AG10803 (cell line): ENCODE measurements at regions not wholly inside any gene's neighbourhood (a gene's known extent, or its start where the extent isn't known, plus 50 kb on each side); places are given as distances from the start of the nearest gene placed in this dataset.
"Not testable (repeated sequence)": the region's sequence is repeated elsewhere in the genome, so short reads cannot be mapped to it uniquely, and the experiment has no call there.

ENCODE experiments used
- DNase-seq: peaks from one replicate; pipeline ENCODE4 v3.0.0; 2010; ENCODE audit warnings: low read depth
- H3K4me3 ChIP-seq: 2 replicates; pipeline ENCODE4 v1.5.1; 2011; ENCODE audit warnings: mild to moderate bottlenecking, low read length, control low read depth
- TF ChIP-seq, protein P1 (sequence below): conservative IDR thresholded peaks from 2 replicates; pipeline ENCODE4 v1.5.1; 2011; ENCODE audit warnings: mild to moderate bottlenecking, low read length, control low read depth, inconsistent platforms

DNA sequence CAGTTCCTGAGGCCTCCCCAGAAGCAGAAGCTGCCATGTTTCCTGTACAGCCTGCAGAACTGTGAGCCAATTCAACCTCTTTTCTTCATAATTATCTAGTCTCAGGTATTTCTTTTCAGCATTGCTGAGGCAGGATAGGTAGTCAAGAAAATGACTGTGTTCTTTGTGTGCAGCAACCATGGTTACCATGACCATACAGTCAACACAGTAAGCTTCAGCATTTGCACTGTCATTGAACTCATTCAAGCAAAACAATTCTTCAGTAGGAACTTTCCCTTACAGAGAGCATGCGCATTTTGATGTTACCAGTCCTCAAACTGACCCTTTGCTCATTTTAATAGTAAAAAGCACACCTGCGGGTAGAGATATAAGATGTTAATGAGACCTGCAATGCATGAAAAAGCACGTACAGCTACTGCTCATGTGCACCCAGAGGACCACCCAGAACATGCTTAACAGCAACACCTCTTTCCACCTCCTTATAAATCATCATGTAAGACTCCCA, 180.8 kb downstream of the PRKX start:
- TF ChIP-seq, protein P1, sequence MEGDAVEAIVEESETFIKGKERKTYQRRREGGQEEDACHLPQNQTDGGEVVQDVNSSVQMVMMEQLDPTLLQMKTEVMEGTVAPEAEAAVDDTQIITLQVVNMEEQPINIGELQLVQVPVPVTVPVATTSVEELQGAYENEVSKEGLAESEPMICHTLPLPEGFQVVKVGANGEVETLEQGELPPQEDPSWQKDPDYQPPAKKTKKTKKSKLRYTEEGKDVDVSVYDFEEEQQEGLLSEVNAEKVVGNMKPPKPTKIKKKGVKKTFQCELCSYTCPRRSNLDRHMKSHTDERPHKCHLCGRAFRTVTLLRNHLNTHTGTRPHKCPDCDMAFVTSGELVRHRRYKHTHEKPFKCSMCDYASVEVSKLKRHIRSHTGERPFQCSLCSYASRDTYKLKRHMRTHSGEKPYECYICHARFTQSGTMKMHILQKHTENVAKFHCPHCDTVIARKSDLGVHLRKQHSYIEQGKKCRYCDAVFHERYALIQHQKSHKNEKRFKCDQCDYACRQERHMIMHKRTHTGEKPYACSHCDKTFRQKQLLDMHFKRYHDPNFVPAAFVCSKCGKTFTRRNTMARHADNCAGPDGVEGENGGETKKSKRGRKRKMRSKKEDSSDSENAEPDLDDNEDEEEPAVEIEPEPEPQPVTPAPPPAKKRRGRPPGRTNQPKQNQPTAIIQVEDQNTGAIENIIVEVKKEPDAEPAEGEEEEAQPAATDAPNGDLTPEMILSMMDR, result no peak
- no peak overlapping the region for H3K4me3 ChIP-seq
- no peak for DNase-seq

DNA sequence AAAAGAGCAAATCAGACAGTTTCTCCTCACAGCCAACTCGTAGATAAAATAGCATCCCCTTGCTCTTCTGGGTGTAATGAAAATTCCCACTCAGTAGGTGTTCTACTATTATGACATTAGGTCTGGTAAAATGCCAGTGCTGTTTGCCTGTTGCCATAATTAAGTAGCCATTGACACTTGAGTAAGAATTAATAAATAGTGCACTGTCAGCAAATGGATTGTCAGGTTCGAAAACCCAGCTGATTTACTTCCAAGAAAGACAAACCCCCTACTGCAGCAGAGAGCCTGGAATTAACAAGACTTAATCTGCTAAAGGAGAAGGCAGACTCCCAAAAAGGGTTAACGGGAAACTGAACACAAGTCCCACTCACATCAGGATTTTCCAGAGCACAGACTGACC, 182.0 kb downstream of the PRKX start:
- not testable (repeated sequence) for DNase-seq, H3K4me3 ChIP-seq

DNA sequence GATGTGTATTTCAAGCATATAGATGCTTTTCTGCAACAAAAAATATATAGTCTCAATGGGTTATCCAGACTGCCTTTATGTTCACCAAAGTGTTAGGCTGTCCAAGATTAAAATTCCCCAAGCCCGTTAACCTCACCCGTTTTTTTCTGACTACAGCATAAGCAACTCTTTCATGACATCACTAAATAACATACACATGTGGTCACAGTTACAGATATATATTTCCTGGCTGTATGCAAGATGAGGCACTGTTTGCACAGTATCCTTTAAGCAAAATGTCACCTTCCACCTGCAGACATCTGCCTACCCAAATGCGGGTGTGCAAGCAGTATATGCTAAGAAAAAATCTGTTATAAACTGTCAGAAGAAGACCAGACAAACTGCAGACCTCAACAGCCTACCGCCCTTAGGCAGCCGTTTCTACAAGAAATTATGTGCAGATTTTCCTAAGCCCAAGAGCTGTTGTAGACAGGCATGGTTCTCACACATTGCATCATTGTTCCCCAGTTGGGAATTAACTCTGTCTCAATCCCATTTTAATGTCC, 183.1 kb upstream of the MXRA5 start:
- DNase-seq, result no peak
- no peak overlapping the region for H3K4me3 ChIP-seq
- TF ChIP-seq, protein P1, result no peak

DNA sequence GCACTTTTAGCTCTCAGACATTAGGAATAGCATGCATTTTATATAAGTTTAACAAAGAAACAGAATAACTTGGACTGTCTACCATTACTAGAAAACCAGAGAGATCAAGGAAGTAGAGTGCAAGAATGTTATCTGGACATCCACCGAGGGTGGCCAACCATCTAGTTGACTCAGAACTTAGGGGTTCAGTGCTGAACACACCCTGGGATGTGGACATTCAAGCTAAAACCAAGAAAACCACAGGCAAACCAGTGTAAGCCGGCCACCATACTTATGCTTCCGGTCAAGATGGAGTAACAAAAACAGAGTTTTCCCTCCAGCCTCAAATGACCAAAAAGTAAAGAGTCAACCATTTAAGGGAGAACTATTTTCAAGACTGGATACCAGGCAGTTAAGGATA, 181.4 kb upstream of the MXRA5 start:
- no peak for DNase-seq
- TF ChIP-seq, protein P1, result no peak
- H3K4me3 ChIP-seq, result no peak overlapping the region

DNA sequence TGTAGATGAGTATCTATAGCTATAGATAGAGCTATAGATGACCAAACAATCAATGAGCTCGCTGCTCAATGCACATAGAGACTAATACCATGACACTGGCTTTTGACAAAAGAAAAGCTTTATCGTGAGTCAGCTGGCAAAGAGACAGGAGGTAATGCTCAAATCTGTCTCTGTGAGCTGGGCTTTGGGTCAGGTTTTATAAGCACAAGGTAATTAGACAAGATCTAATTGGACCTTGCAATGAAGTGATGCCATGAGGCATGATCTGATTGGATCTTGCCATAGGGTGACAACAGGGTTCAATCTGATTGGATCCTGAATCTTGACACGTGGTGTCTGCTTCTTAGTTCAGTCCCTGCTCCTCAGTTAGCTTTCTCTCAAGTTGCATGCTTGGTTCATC, 180.7 kb upstream of the MXRA5 start:
- TF ChIP-seq, protein P1, result no peak

DNA sequence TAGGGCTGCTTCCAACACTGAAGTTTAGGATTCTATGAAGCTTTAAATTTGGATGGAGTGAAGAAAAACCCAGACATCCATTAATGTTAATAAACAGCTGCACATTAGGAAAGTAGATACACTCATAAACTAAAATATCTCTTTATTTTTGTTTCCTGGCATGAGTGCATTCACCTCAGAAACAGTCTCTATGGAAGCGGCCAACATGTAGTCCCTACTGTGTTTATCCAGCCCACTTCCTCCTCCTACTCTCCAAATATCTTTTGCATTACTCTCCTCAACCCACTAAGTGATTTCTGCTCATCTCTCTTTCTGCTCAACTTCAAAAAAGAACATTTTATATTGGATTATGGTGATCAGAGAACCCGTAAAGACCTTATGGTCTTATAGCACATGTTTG, 180.3 kb upstream of the MXRA5 start:
- DNase-seq, result peak; percentile 66
- TF ChIP-seq, protein P1, result no peak
- no peak overlapping the region for H3K4me3 ChIP-seq

More for the DNA sequence above, 180.7 kb upstream of the MXRA5 start:
- no peak overlapping the region for H3K4me3 ChIP-seq
- no peak for DNase-seq

DNA sequence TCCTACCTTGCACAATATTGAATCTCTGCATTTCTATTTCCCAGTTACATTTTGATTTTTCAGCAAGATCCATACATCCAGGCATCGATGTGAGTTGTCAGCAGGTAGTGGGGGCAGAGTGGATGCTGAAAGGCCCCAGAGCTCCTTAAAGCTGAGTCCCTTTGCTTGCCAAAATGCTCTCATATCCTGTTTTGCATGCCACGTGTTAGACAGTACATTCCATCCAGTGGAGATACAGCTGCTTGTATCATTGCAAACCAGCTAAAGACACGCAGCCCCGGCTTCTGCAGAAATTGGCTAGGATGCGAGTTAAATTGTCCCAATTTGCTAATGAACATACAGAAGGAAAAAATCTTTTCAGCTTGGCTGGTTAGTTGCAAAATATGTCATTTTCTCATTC, 179.6 kb upstream of the MXRA5 start:
- H3K4me3 ChIP-seq, result no peak overlapping the region
- DNase-seq, result peak; percentile 83
- TF ChIP-seq, protein P1, result no peak
